OCI-LY7 (cell line): ENCODE measurements at regions not wholly inside any gene's neighbourhood (a gene's known extent, or its start where the extent isn't known, plus 50 kb on each side); places are given as distances from the start of the nearest gene placed in this dataset.
A peak's percentile ranks its signal among the peaks of the same experiment; 100 is the strongest.

Source experiments
- BruUV-seq: library from RNA; stranded (reverse); fragments of 400-500 nt; replicated peaks from 2 replicates; lab custom pipeline; 2021; lab: Mats Ljungman, UMichigan
- CTCF ChIA-PET: fragments of 300-600 bp; sonication (Branson Sonifier 250); formaldehyde crosslinking; loops from one replicate; lab custom pipeline; 2022; ENCODE audit warnings: antibody characterized with exemption; ENCODE audit not compliant: unreplicated experiment; lab: Charles Lee
- POLR2A ChIA-PET: fragments of 300-600 bp; sonication (Branson Sonifier 250); formaldehyde crosslinking; loops from one replicate; lab custom pipeline; 2022; ENCODE audit warnings: antibody characterized with exemption; lab: Charles Lee
- DNase-seq: peaks from one replicate; pipeline ENCODE4 v3.0.0-alpha.2; 2015; ENCODE audit warnings: low spot score
- H2AFZ ChIP-seq: fragments of 200-600 bp; sonication (generic), shearing (Covaris generic); 2 replicates; pipeline ENCODE4 v1.6.1; 2014; ENCODE audit warnings: mild to moderate bottlenecking, antibody characterized with exemption, low read length, moderate library complexity
- H3K27ac ChIP-seq: fragments of 200-600 bp; sonication (generic); 2 replicates; pipeline ENCODE4 v1.5.1; 2014; ENCODE audit warnings: mixed run types, low read depth, mild to moderate bottlenecking, moderate library complexity, low read length, inconsistent platforms; ENCODE audit not compliant: poor library complexity, severe bottlenecking
- H3K36me3 ChIP-seq: fragments of 200-600 bp; sonication (generic); 2 replicates; pipeline ENCODE4 v1.6.1; 2014; ENCODE audit warnings: mild to moderate bottlenecking, antibody characterized with exemption, low read length, moderate library complexity, mixed read lengths; ENCODE audit not compliant: insufficient read depth
- H3K4me1 ChIP-seq: fragments of 200-600 bp; sonication (generic); 2 replicates; pipeline ENCODE4 v1.5.1; 2014; ENCODE audit warnings: mild to moderate bottlenecking, low read length; ENCODE audit not compliant: insufficient read depth, poor library complexity, severe bottlenecking
- H3K4me2 ChIP-seq: fragments of 200-600 bp; sonication (generic); 2 replicates; pipeline ENCODE4 v1.6.1; 2014; ENCODE audit warnings: mild to moderate bottlenecking, low read length
- H3K4me3 ChIP-seq: fragments of 200-600 bp; sonication (generic); 2 replicates; pipeline ENCODE4 v1.5.1; 2014; ENCODE audit warnings: mild to moderate bottlenecking, low read depth, low read length; ENCODE audit not compliant: poor library complexity, severe bottlenecking
- H3K79me2 ChIP-seq: fragments of 200-600 bp; sonication (generic); 2 replicates; pipeline ENCODE4 v1.6.1; 2016; ENCODE audit warnings: low read depth, mild to moderate bottlenecking, low read length, moderate library complexity, mixed read lengths; ENCODE audit not compliant: insufficient read depth
- H3K9me2 ChIP-seq: fragments of 200-600 bp; sonication (generic); 2 replicates; pipeline ENCODE4 v1.6.1; 2016; ENCODE audit warnings: mild to moderate bottlenecking, low read length, mixed read lengths; ENCODE audit not compliant: insufficient read depth
- H3K9me3 ChIP-seq: fragments of 200-600 bp; sonication (generic); 2 replicates; pipeline ENCODE4 v1.6.1; 2014; ENCODE audit warnings: mild to moderate bottlenecking, mixed run types, low read length, mixed read lengths
- H4K20me1 ChIP-seq: fragments of 200-600 bp; sonication (generic); 2 replicates; pipeline ENCODE4 v1.6.1; 2014; ENCODE audit warnings: mild to moderate bottlenecking, antibody characterized with exemption, low read length, moderate library complexity, mixed read lengths; ENCODE audit not compliant: insufficient read depth
- CTCF ChIP-seq: fragments of 200-600 bp; sonication (generic); conservative IDR thresholded peaks from 2 replicates; pipeline ENCODE4 v1.5.1; 2014; ENCODE audit warnings: mild to moderate bottlenecking, antibody characterized with exemption, low read length, moderate library complexity, mixed read lengths
- EZH2phosphoT487 ChIP-seq: fragments of 200-600 bp; sonication (generic); IDR thresholded peaks from 2 replicates; pipeline ENCODE4 v1.6.1; 2018; ENCODE audit warnings: low read depth, borderline replicate concordance, mild to moderate bottlenecking, mixed run types, antibody characterized with exemption, low read length, moderate library complexity, mixed read lengths
- intact Hi-C: fragments of 100-400 bp; cut with micrococcal nuclease; formaldehyde crosslinking; loops from one replicate; pipeline ENCODE4 v1.10.0; 2022; ENCODE audit not compliant: unreplicated experiment

DNA sequence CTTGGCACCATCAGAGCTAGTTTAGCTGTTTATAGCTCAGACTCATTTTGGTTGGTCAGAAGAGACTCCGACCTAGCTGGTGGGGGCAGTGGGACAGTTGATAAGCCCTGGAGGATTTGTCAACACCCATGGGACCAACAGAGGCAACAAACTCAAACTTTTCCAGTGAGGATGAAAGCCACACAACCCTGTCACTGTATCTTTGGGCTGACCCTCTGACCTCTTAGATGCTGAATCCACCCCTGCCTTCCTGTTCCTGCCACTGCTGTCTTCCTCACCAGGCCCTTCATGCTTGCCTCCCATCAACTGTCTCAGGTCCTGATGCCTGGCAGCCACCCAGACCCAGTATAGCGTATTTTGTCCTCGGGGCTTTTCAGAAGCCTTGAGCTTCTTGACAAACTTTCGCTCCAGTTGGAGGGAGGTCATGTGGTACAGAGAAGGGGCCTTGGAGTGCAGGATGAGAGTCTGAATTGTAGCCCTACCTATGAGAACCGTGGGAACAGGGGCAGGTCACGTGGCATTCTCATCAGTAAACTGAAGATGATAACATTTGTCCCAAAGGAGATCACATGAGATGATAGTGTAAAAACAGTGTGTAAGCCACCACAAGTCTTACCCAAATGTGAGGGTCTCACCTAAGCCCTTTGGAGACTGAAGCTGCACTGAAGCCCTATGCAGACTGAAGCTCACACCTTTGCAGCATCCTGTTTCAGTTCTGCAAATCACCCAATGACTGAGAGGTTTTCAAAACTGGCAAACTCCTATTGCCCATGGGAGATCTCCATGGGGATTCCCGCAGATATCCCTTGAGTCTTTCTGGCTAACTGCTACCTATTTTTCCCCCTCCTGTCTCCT is 72.0 kb upstream of the F13A1 start:
- H3K9me2 ChIP-seq = no peaks in the 10 kb centered on the region
- TF ChIP-seq CTCF (no peak), EZH2phosphoT487 (no peak)
- peak overlapping the region; percentile 45 for H3K4me3 ChIP-seq
- ChIA-PET CTCF (no interaction called here), POLR2A (interaction anchor here (1.0 to 5.6 kb wide), 8 partner anchors 8 to 101 kb away, joined by 3 to 59 read pairs (median 4); no protein-coding TSS in a partner anchor)
- H2AFZ ChIP-seq = peak overlapping the region; percentile 62; the same call in 1 of the 2 replicates
- peaks cover 6% of the 10 kb centered on the region; the same call in 1 of the 2 replicates for H3K36me3 ChIP-seq
- BruUV-seq = no TSS peak
- peaks cover 4% of the 10 kb centered on the region; the same call in 1 of the 2 replicates for H3K79me2 ChIP-seq
- no peaks in the 10 kb centered on the region for H3K9me3 ChIP-seq
- peak; percentile 88 for DNase-seq
- intact Hi-C loops = loop anchor here (1.0 to 10.0 kb wide), 5 partner anchors 15 to 388 kb away; partner anchors contain the start of genes LY86 and NRN1
- peaks cover 97% of the 10 kb centered on the region for H3K4me1 ChIP-seq
- H3K27ac ChIP-seq = peak overlapping the region; percentile 92
- H3K4me2 ChIP-seq = peak overlapping the region; percentile 59
- H4K20me1 ChIP-seq = no peaks in the 10 kb centered on the region

- peak overlapping the region; percentile 59 for H3K4me2 ChIP-seq
- POLR2A ChIA-PET = interaction anchor here (0.9 to 5.6 kb wide), 7 partner anchors 8 to 61 kb away, joined by 3 to 59 read pairs (median 5); no protein-coding TSS in a partner anchor
- H3K27ac ChIP-seq = peak overlapping the region; percentile 92
- CTCF ChIA-PET = no interaction called here
- no TSS peak for BruUV-seq
- H3K9me2 ChIP-seq = no peaks in the 10 kb centered on the region
- H2AFZ ChIP-seq = peak overlapping the region; percentile 62
- peaks cover 4% of the 10 kb centered on the region; the same call in 1 of the 2 replicates for H3K79me2 ChIP-seq
- peaks cover 91% of the 10 kb centered on the region for H3K4me1 ChIP-seq
- no peaks in the 10 kb centered on the region for H3K9me3 ChIP-seq
- DNase-seq = no peak
- intact Hi-C loops = loop anchor here (5.0 to 10.0 kb wide), 3 partner anchors 99 to 388 kb away; partner anchors contain the start of genes LY86 and NRN1
- H3K4me3 ChIP-seq = peak overlapping the region; percentile 2
- H4K20me1 ChIP-seq = no peaks in the 10 kb centered on the region
- H3K36me3 ChIP-seq = peaks cover under 1% of the 10 kb centered on the region; the same call in 1 of the 2 replicates
- no peak for TF ChIP-seq EZH2phosphoT487
- TF ChIP-seq CTCF = no peak
Measured at GRCh38 chr6:6393069-6393529, 72.6 kb upstream of the F13A1 start.
